GM18519 (cell line): ENCODE measurements at regions not wholly inside any gene's neighbourhood (a gene's known extent, or its start where the extent isn't known, plus 50 kb on each side); places are given as distances from the start of the nearest gene placed in this dataset.

ENCODE experiments used
- ATAC-seq: cut with Tn5 transposase; IDR thresholded peaks from one replicate; pipeline ENCODE4 v1.9.1; 2021; ENCODE audit warnings: mild to moderate bottlenecking, moderate library complexity; ENCODE audit not compliant: unreplicated experiment, low FRiP score

DNA sequence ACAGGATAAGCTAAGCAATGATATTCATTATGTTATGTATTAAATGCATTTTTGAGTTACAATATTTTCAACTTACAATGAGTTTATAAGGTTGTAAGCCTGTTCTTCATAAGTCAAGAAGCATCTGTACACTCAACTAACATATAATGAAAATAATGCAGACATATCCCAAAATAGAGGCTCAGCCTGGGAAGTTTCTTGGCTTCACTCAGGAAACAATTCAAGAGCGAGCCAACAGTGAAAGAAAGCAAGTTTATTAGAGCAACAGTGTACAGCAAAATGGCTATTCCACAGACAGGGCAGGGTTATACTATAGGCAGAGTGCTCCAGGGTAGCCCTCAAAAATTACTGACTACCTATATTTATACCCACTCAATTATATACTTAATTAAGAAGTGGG is 1581.8 kb downstream of the HACE1 start:
- no peak for ATAC-seq

GRCh38 chr6:103273048-103273447 is 1586.7 kb downstream of the HACE1 start:
- ATAC-seq = no peak

GRCh38 chr6:103269581-103269980 is 1590.1 kb downstream of the HACE1 start:
- no peak for ATAC-seq

DNA sequence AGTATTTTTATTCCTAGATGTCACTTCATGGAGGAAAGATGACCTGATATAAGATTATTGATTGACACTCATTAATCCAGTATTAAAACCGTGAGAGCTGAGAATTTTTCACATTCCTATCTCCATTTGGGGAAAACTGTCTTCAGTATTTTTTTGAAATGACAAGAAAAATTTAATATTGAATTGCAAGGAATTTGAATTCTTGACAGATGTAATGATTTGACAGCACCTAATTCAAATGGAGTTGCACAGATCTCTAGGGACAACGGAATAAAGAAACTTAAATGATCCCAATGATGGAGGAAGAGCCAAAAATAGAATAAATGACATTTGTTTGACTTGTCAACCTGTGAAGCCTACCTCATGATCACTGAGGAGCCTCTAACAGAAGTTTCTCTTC is 1591.4 kb downstream of the HACE1 start:
- ATAC-seq = no peak

- no peak for ATAC-seq
Observed at GRCh38 chr6:103264020-103264419, 1595.7 kb downstream of the HACE1 start.

DNA sequence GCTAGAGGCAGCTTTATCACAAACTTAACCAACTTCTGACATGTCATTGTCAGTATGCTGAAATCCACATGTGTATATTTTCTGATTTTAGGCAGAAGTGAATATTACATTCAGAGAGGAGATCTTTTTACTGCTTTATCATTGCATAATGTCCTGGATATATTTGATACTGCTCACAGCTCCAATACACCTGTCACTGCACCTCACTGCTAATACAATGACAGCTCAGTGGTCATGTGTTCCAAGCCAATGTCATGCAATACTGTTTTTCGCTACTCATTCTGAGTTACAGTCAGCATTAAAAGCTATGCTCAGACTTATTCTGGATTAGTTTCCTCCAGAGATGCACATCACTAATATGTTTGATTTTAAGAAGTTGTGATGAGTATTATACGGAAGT is 1604.6 kb downstream of the HACE1 start:
- no peak for ATAC-seq

- no peak for ATAC-seq
Observed at GRCh38 chr6:103236923-103237322, 1622.8 kb downstream of the HACE1 start.

DNA sequence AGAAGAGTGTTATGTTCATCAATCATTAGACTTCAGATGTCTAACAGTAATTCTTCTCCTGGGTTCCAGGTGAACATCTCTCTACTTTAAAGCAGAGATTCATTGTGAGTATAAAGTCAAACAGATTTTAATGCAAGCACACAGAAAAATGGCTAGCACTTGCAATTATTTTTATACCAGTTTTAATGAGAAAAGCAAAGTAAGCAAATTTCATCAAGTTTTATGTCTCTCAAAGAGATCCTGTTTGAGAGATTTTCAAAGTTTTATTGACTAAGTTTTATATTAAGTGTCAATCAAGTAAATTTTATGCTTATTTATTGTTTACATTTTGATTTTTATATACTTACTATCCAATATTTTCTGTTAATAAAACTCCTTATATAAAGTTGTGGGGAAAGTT is 1628.5 kb downstream of the HACE1 start:
- ATAC-seq = no peak

DNA sequence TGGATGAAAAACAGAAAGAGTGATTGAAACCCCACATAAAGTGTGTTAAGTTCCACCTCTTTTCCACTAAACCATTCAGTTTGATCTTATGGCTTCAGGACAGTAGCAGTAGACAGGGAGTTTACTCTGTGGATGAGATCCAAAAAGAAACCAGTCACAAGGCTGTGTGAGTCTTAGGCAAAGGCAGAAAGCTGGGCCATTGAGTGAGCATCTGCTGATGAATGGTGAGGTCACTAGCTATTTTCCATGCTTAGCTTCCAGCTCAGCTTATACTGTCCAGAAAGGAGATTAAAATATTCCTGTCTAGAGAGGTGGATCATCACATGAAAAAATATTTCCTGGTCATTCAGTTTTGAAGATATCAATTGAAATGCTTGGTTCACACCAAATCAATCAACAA is 1643.9 kb downstream of the HACE1 start:
- no peak for ATAC-seq

GRCh38 chr6:103210686-103211085 is 1649.0 kb downstream of the HACE1 start:
- no peak for ATAC-seq

- no peak for ATAC-seq
Observed at GRCh38 chr6:103198386-103198785, 1661.3 kb downstream of the HACE1 start.

- no peak for ATAC-seq
Observed at GRCh38 chr6:103193413-103193812, 1666.3 kb downstream of the HACE1 start.

- no peak for ATAC-seq
Observed at GRCh38 chr6:103191391-103192093, 1668.2 kb downstream of the HACE1 start.

DNA sequence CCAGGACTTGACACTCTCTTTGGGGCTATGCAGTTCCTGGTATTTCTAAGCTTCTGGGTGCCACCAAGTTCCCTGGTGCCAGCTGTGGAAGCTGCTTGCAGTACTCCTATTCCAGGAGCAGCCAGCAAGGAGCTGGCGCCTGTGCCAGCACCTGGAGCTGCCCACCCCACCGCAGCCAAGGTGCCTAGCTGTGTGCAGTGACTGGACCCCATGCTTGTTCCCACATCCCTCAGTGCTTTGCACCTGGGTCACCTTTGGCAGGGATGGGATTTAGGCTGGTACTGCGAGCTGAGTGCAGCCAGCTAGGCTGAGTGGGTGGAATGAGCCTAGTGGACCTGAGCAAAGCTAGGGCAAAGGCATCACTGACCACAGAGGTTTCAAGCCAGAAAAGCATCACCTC is 1674.9 kb downstream of the HACE1 start:
- no peak for ATAC-seq

- ATAC-seq = no peak
Observed at GRCh38 chr6:103183831-103184411, 1675.8 kb downstream of the HACE1 start.

GRCh38 chr6:103178193-103178592 is 1681.5 kb downstream of the HACE1 start:
- no peak for ATAC-seq

DNA sequence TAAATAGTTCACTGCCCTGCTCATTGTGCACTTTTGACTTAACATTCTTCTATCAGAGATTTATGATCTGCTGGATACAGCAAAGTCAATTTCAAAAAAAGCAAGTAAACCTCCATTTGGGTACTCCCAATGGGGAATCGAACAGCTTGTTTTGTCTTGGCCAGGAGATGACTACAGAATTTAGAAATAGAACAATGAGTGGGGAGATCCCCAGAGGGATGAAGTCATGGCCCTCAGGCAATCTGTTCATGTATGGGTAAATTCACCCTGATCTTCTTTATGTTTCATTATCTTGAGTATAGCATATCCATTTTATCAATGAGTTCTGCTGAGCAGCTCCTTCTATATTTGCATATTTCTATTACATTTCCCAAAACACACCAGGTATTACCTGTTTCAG is 1681.9 kb downstream of the HACE1 start:
- no peak for ATAC-seq

DNA sequence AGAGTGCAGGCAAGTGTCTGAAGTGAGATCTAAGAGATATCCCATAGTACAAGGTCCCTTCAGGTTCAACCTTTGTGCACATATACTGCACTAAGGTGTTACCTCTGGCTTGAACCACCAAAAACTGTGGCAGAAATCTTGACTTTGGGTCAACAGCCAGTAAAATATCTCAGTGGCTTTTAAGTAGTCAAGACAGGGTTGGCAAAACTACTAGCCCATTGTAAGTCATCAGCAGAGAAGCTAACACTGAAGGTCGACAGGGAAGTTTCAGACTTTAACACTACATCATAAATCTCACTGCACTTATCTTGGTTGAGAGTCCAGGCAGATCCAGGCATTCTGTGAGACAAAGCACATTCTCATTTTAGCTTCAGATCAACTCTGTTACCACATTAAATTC is 1684.7 kb downstream of the HACE1 start:
- ATAC-seq = no peak

DNA sequence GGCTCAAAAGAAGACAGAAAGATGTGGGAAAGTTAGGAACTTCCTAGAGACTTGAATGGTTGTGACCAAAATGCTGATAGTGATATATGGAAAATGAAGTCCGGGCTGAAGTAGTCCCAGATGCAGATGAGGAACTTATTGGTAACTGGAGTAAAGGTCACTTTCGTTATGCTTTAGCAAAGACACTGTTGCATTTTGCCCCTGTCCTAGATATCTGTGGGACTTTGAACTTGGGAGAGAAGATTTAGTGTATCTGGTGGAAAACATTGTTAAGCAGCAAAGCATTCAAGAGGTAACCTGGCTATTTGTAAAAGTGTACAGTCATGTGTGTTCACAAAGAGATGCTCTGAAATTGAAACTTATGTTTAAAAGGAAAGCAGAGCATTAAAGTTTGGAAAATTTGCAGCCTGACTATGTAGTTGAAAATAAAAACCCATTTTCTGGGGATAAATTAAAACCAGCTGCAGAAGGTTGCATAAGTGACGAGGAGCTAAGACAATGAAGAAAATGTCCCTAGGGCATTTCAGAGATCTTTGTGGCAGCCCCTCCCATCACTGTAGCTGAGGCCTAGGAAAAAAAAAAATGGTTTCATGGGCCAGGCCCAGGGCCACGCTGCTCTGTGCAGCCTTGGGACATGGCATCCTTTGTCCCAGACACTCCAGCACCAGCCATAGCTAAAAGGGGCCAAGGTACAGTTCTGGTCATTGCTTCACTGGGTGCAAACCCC is 1692.2 kb downstream of the HACE1 start:
- no peak for ATAC-seq

DNA sequence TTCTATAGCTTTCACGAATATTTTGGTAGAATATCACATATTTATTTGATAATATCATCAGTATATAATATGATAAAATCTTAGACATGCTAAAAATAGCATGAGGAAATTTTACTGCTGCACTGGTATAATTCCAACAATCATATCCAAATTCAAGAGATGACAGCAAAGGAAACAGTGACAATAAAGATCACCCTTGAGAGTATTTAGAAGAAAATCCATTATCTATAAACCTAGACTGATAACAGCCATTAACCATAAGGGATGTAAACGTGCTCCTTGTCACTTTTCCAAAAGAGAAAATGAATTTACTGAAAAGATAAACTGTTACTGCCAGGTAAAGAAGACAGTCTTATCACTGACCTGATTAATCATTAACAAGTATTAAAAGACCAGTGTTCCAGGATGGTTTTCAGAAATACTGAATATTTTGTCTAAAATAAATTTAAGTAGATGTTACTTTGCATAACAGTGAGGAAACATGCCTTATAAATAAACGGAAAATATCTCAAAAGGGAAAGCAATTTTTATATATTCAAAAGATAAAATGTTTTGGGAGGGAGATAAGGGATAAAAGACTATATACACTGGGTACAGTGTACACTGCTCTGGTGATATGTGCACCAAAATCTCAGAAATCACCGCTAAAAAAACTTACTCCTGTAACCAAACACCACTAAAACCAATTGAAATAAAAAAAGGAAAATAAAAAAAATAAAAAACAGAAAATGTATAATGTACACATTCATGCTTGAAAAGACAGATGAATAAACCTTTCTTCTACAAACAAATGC is 1704.7 kb downstream of the HACE1 start:
- no peak for ATAC-seq

DNA sequence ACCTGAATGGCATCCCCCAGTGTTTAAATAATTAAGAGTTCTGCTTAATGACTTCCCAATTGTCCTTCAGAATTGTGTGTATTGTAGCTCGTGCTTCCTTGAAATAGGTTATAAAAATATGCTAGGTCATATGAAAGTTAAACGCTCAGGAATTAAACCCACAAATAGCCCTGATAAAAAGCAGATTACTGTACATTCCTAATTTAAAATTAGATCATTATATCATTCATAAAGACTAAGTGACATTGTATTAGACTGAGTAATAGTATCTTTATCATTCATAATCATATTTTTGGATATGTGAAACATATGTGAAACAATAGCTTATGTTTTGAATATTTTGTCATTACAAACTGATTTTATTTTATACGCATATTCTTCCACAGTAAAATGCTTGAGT is 1706.7 kb downstream of the HACE1 start:
- ATAC-seq = no peak
